Suprapubic skin (tissue), 4 donors: ENCODE measurements at regions not wholly inside any gene's neighbourhood (a gene's known extent, or its start where the extent isn't known, plus 50 kb on each side); places are given as distances from the start of the nearest gene placed in this dataset.
A peak's percentile ranks its signal among the peaks of the same experiment; 100 is the strongest.

Experiments
- DNase-seq, 2 donors: peaks; one replicate each; pipeline ENCODE4 v3.0.0-alpha.2; 2019; ENCODE audit warnings: low spot score in 2 of 2
- H3K27ac ChIP-seq: fragments of 200-600 bp; sonication (generic); one replicate; pipeline ENCODE4 v1.5.1; 2019
- H3K27me3 ChIP-seq: fragments of 200-600 bp; sonication (generic); one replicate; pipeline ENCODE4 v1.5.1; 2019
- H3K36me3 ChIP-seq: fragments of 200-600 bp; sonication (generic); one replicate; pipeline ENCODE4 v1.5.1; 2019
- H3K4me1 ChIP-seq: fragments of 200-600 bp; sonication (generic); one replicate; pipeline ENCODE4 v1.5.1; 2019
- H3K4me3 ChIP-seq: fragments of 200-600 bp; sonication (generic); one replicate; pipeline ENCODE4 v1.5.1; 2019; ENCODE audit warnings: mild to moderate bottlenecking
- H3K9me3 ChIP-seq: fragments of 200-600 bp; sonication (generic); one replicate; pipeline ENCODE4 v1.5.1; 2019
- CTCF ChIP-seq, 2 donors: fragments of 200-600 bp in 1 of 2; fragments of 450-650 bp in 1 of 2; sonication (generic) in 1 of 2; IDR thresholded peaks; one replicate each; pipeline ENCODE4 v1.5.1; 2016 to 2019; ENCODE audit warnings: antibody characterized with exemption in 2 of 2, mild to moderate bottlenecking in 1 of 2, moderate library complexity in 1 of 2
- EP300 ChIP-seq: sonication (generic); formaldehyde crosslinking; IDR thresholded peaks from one replicate; pipeline ENCODE4 v1.6.1; 2017; ENCODE audit warnings: antibody characterized with exemption
- POLR2A ChIP-seq, 2 donors: fragments of 450-650 bp; IDR thresholded peaks; one replicate each; pipeline ENCODE4 v1.6.1; 2017; ENCODE audit warnings: antibody characterized with exemption in 2 of 2, mild to moderate bottlenecking in 2 of 2, moderate library complexity in 2 of 2
- POLR2AphosphoS5 ChIP-seq, 3 donors: sonication (generic); formaldehyde crosslinking; IDR thresholded peaks; one replicate each; pipeline ENCODE4 v1.6.1; 2017; ENCODE audit warnings: antibody characterized with exemption in 3 of 3
- WGBS: methylation state at CpG from one replicate; pipeline ENCODE4 v1.1.5; 2018; 5-methylcytosine and 5-hydroxymethylcytosine counted together

DNA sequence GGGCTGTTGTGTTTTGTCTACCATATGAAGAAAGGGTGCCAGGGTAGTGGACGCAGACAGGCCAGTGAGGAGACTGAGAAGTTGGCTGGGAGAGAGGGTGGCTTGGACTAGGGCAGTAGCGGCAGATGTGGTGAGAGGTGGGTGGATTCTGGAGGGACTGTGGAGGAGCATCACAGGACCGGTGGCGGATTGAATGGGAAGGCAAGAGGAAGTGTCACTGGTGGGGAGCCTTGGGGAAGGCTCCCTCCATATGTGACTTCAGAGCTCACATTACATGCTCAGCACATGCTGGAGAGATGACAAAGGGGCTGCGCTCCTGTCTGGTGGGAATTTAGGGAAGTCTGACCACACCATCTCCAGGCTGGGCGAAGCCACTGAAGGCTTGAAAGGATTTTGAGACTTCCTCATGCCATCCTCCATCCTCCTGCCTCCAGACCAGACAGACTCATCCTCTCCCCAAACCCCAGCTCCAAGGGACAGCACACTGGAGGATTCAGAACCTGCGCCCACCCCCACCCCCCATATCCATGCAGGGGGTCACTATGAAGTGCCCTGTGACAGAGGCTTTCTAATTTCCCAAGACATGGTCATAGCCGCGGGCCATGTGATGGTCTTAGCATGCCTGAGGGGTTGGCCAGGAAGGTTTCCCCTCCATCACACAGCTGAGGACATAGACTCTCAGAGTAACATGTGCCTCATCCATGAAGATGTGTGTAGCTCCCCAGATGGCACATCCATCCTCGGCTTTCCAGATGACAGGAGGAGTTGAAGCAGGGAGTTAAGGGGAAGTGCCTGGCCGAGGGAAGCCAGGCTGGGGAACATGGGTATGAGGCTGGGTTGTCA is 138.8 kb upstream of the WNT4 start:
- H3K4me1 ChIP-seq, result no peaks in the 10 kb centered on the region

DNA sequence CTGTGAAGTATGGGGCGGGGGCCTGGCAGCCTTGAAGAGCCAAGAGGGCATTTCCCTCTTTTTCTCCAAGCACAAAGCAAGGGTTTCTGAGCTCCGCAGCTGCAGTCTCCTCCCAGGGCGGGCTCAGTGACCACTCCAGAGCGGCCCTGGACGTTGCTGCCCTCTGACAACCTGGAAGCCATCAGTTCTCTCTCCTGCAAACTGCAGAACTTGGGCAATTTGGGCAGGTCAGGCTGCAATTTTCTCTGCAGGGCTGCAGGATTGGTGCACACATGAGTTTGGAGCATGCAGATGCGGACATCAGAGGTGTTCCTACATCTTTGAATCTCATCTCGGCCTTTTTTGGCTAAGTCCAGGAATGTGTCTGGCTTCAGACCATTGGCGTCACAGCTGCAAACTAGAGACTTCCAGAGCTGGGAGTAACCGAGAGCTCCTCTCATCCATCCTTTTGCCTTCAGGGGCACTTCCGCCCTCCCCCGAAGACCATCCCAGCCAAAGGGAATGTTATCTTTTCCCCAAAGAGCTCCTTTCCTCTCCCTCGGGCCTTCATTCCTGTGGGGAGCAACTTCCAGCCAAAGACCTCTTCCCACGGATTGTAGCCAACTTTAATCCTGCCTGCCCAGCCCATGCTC is 139.6 kb upstream of the WNT4 start:
- DNase-seq, result peak in 1 of 2 donors; percentile 50
- no peaks in the 10 kb centered on the region for H3K36me3 ChIP-seq
- no peaks in the 10 kb centered on the region for H3K27me3 ChIP-seq
- H3K4me3 ChIP-seq, result no peak overlapping the region
- no peak overlapping the region for H3K27ac ChIP-seq
- H3K9me3 ChIP-seq, result no peaks in the 10 kb centered on the region
- WGBS, result 67% methylated on average over 8 of the region's 13 CpGs
- H3K4me1 ChIP-seq, result no peaks in the 10 kb centered on the region
- no peak for TF ChIP-seq POLR2AphosphoS5 (IDR thresholded peaks at IDR 0.05)
- TF ChIP-seq POLR2A (IDR thresholded peaks at IDR 0.05), result no peak
- TF ChIP-seq CTCF (IDR thresholded peaks at IDR 0.05), result no peak
- TF ChIP-seq EP300, result no peak

More for the DNA sequence above, 138.8 kb upstream of the WNT4 start:
- H3K9me3 ChIP-seq, result no peaks in the 10 kb centered on the region
- H3K4me3 ChIP-seq, result no peak overlapping the region
- TF ChIP-seq POLR2AphosphoS5 (IDR thresholded peaks at IDR 0.05) (no peak), POLR2A (IDR thresholded peaks at IDR 0.05) (no peak)
- no peak overlapping the region for H3K27ac ChIP-seq
- WGBS, result 87% methylated on average over 10 of the region's 11 CpGs
- H3K27me3 ChIP-seq, result no peaks in the 10 kb centered on the region
- no peaks in the 10 kb centered on the region for H3K36me3 ChIP-seq
- DNase-seq, result peak in 1 of 2 donors; percentile 71

DNA sequence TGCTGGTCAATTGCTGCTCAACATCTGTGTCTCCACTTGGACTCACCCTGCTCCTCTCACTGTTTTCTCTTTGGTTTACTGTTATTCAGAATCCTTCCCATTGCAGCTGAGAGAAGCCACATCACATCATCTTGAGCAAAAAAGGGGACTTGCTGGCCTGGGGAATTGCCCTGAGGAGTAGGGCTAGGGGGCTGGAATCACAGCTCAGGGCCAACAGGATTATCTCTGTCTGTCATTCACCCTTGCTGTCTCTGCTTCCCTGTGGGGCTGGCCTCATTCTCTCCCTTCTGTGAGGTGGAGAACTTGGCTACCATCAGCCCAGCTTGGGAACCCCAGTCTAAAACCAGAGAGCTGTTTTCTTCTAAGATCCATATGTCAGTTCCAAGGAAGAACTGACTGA is 140.7 kb upstream of the WNT4 start:
- peak in 1 of 2 donors; percentile 68 for DNase-seq
- TF ChIP-seq POLR2A (IDR thresholded peaks at IDR 0.05) (no peak), CTCF (IDR thresholded peaks at IDR 0.05) (no peak), EP300 (no peak), POLR2AphosphoS5 (IDR thresholded peaks at IDR 0.05) (no peak)
- Histone ChIP-seq H3K27me3 (no peaks in the 10 kb centered on the region), H3K27ac (no peak overlapping the region), H3K36me3 (no peaks in the 10 kb centered on the region), H3K9me3 (no peaks in the 10 kb centered on the region), H3K4me3 (no peak overlapping the region), H3K4me1 (peaks cover 5% of the 10 kb centered on the region)

DNA sequence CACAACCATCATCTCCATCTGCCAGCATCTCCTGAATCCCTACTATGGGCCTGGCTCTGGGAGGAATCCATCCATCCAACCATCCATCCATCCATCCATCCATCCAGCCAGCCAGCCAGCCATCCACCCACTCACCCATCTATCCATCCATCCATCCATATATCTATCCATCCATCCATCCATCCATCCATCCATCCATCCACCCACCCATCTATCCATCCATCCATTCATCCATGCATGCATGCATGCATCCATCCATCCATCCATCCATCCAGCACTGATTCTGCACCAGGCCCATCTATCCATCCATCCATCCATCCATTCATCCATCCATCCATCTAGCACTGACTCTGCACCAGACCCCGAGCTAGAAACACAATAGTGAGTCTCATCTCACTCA is 141.3 kb upstream of the WNT4 start:
- H3K27me3 ChIP-seq, result no peaks in the 10 kb centered on the region
- DNase-seq, result no peak
- WGBS, result 91% methylated on average over 1 of the region's 1 CpG
- no peak overlapping the region for H3K4me3 ChIP-seq
- H3K9me3 ChIP-seq, result no peaks in the 10 kb centered on the region
- TF ChIP-seq EP300 (no peak), POLR2AphosphoS5 (IDR thresholded peaks at IDR 0.05) (no peak), POLR2A (IDR thresholded peaks at IDR 0.05) (no peak), CTCF (IDR thresholded peaks at IDR 0.05) (no peak)
- H3K27ac ChIP-seq, result no peak overlapping the region
- H3K36me3 ChIP-seq, result no peaks in the 10 kb centered on the region
- H3K4me1 ChIP-seq, result peaks cover 5% of the 10 kb centered on the region

- no peak for TF ChIP-seq EP300
- TF ChIP-seq CTCF (IDR thresholded peaks at IDR 0.05), result no peak
- TF ChIP-seq POLR2A (IDR thresholded peaks at IDR 0.05), result no peak
- TF ChIP-seq POLR2AphosphoS5 (IDR thresholded peaks at IDR 0.05), result no peak
- H3K9me3 ChIP-seq, result no peaks in the 10 kb centered on the region
- no peak overlapping the region for H3K4me3 ChIP-seq
- no peak overlapping the region for H3K27ac ChIP-seq
- H3K27me3 ChIP-seq, result no peaks in the 10 kb centered on the region
- no peaks in the 10 kb centered on the region for H3K36me3 ChIP-seq
- no peak for DNase-seq
- WGBS, result 95% methylated on average over 15 of the region's 15 CpGs
- peaks cover 5% of the 10 kb centered on the region for H3K4me1 ChIP-seq
Observed at GRCh38 chr1:22284906-22285548, 142.1 kb upstream of the WNT4 start.
